GM19238 (cell line): ENCODE measurements at regions not wholly inside any gene's neighbourhood (a gene's known extent, or its start where the extent isn't known, plus 50 kb on each side); places are given as distances from the start of the nearest gene placed in this dataset.
"Not testable (repeated sequence)": the region's sequence is repeated elsewhere in the genome, so short reads cannot be mapped to it uniquely, and the experiment has no call there.

ENCODE experiments used
- DNase-seq: peaks from one replicate; pipeline ENCODE4 v3.0.0; 2011; ENCODE audit warnings: low spot score; ENCODE audit not compliant: insufficient read length

- no peak for DNase-seq
Measured at GRCh38 chr14:57150449-57150848, 118.3 kb downstream of the EXOC5 start.

- DNase-seq, result no peak
Measured at GRCh38 chr14:57139173-57139572, 129.5 kb downstream of the EXOC5 start.

- no peak for DNase-seq
Measured at GRCh38 chr14:57136669-57137328, 131.9 kb downstream of the EXOC5 start.

GRCh38 chr14:57127809-57128208 is 140.9 kb downstream of the EXOC5 start:
- not testable (repeated sequence) for DNase-seq

GRCh38 chr14:57122129-57122528 is 146.6 kb downstream of the EXOC5 start:
- no peak for DNase-seq

- DNase-seq, result not testable (repeated sequence)
Measured at GRCh38 chr14:57112072-57112807, 156.5 kb downstream of the EXOC5 start.

- DNase-seq, result not testable (repeated sequence)
Measured at GRCh38 chr14:57110411-57110810, 158.3 kb downstream of the EXOC5 start.

- no peak for DNase-seq
Measured at GRCh38 chr14:57091030-57091608, 177.6 kb downstream of the EXOC5 start.

- DNase-seq, result no peak
Measured at GRCh38 chr14:57089901-57090300, 178.8 kb downstream of the EXOC5 start.

GRCh38 chr14:57087841-57088240 is 180.9 kb downstream of the EXOC5 start:
- DNase-seq, result no peak

GRCh38 chr14:57086271-57087162 is 182.2 kb downstream of the EXOC5 start:
- DNase-seq, result no peak

GRCh38 chr14:57085801-57086200 is 182.9 kb downstream of the EXOC5 start:
- no peak for DNase-seq

- no peak for DNase-seq
Measured at GRCh38 chr14:57085043-57085442, 183.7 kb downstream of the EXOC5 start.

- no peak for DNase-seq
Measured at GRCh38 chr14:57080691-57081090, 188.0 kb downstream of the EXOC5 start.

GRCh38 chr14:57078054-57078453 is 190.7 kb downstream of the EXOC5 start:
- no peak for DNase-seq

- no peak for DNase-seq
Measured at GRCh38 chr14:57073986-57074385, 194.7 kb downstream of the EXOC5 start.

GRCh38 chr14:57071639-57072038 is 197.1 kb downstream of the EXOC5 start:
- DNase-seq, result no peak

GRCh38 chr14:57069702-57070101 is 199.0 kb downstream of the EXOC5 start:
- no peak for DNase-seq

- DNase-seq, result no peak
Measured at GRCh38 chr14:57068511-57068910, 200.2 kb downstream of the EXOC5 start.

- DNase-seq, result peak; percentile 10
Measured at GRCh38 chr14:57066887-57067513, 201.7 kb downstream of the EXOC5 start.

GRCh38 chr14:57066463-57066862 is 202.2 kb downstream of the EXOC5 start:
- no peak for DNase-seq
